GM23338 (cell line): ENCODE measurements at regions not wholly inside any gene's neighbourhood (a gene's known extent, or its start where the extent isn't known, plus 50 kb on each side); places are given as distances from the start of the nearest gene placed in this dataset.

Experiments used
- CREB1 ChIP-seq: fragments of 250-450 bp; sonication (Bioruptor Pico); IDR thresholded peaks from 2 replicates; pipeline ENCODE4 v1.5.0; 2020; ENCODE audit warnings: low read depth, mild to moderate bottlenecking, moderate library complexity
- CTCF ChIP-seq, 2 experiments: fragments of 200-600 bp in 1 of 2; sonication (generic) in 1 of 2; conservative IDR thresholded peaks; 2 replicates each; pipeline versions ENCODE4 v1.5.1 to v1.6.1; 2016 to 2017; ENCODE audit warnings: antibody characterized with exemption in 2 of 2, low read depth in 2 of 2, mild to moderate bottlenecking in 2 of 2, moderate library complexity in 1 of 2
- ETS1 ChIP-seq: IDR thresholded peaks from 2 replicates; pipeline ENCODE4 v1.6.1; 2016; ENCODE audit warnings: antibody characterized with exemption
- EZH2 ChIP-seq: fragments of 200-600 bp; sonication (generic); IDR thresholded peaks from one replicate; pipeline ENCODE4 v1.8.0; 2017; ENCODE audit warnings: antibody characterized with exemption, mild to moderate bottlenecking, low read depth; ENCODE audit not compliant: unreplicated experiment
- EZH2phosphoT487 ChIP-seq: fragments of 200-600 bp; sonication (generic); IDR thresholded peaks from one replicate; pipeline ENCODE4 v1.8.1; 2018; ENCODE audit warnings: antibody characterized with exemption; ENCODE audit not compliant: unreplicated experiment
- JUNB ChIP-seq: IDR thresholded peaks from one replicate; pipeline ENCODE4 v1.6.1; 2016; ENCODE audit warnings: antibody characterized with exemption; ENCODE audit not compliant: unreplicated experiment
- POLR2AphosphoS5 ChIP-seq: IDR thresholded peaks from 2 replicates; pipeline ENCODE4 v1.6.1; 2016; ENCODE audit warnings: antibody characterized with exemption, low read depth
- REST ChIP-seq: IDR thresholded peaks from one replicate; pipeline ENCODE4 v1.6.1; 2018; ENCODE audit warnings: antibody characterized with exemption; ENCODE audit not compliant: unreplicated experiment
- ZNF114 ChIP-seq: fragments of 250-450 bp; sonication (Bioruptor Pico); IDR thresholded peaks from 2 replicates; pipeline ENCODE4 v1.5.0; 2020; ENCODE audit warnings: mild to moderate bottlenecking, moderate library complexity
- ZNF331 ChIP-seq: fragments of 250-450 bp; sonication (Bioruptor Pico); IDR thresholded peaks from 2 replicates; pipeline ENCODE4 v1.5.0; 2020; ENCODE audit warnings: low read depth, mild to moderate bottlenecking, moderate library complexity
- ZNF462 ChIP-seq: fragments of 250-450 bp; sonication (Bioruptor Pico); IDR thresholded peaks from 2 replicates; pipeline ENCODE4 v1.5.0; 2020; ENCODE audit warnings: mild to moderate bottlenecking, moderate library complexity

- TF ChIP-seq CTCF (conservative IDR thresholded peaks at IDR 0.05; ENCODE audit: low read depth in 2 of 2) (no peak), EZH2 (no peak), EZH2phosphoT487 (no peak), CREB1 (CRISPR knock-in tag) (no peak), POLR2AphosphoS5 (no peak), REST (no peak), JUNB (no peak), ETS1 (no peak), ZNF462 (no peak), ZNF331 (CRISPR knock-in tag) (no peak), ZNF114 (no peak)
These were observed 166.3 kb downstream of the TMEM167A start for GRCh38 chr5:82910905-82911304.
